ENCODE measurements at regions not wholly inside any gene's neighbourhood (a gene's known extent, or its start where the extent isn't known, plus 50 kb on each side); places are given as distances from the start of the nearest gene placed in this dataset.

GRCh38 chr3:30169487-30169886 is 436.9 kb upstream of the TGFBR2 start:
- no peak for DNase-seq

GRCh38 chr3:30170681-30171438 is 435.5 kb upstream of the TGFBR2 start:
- no peak for DNase-seq

DNA sequence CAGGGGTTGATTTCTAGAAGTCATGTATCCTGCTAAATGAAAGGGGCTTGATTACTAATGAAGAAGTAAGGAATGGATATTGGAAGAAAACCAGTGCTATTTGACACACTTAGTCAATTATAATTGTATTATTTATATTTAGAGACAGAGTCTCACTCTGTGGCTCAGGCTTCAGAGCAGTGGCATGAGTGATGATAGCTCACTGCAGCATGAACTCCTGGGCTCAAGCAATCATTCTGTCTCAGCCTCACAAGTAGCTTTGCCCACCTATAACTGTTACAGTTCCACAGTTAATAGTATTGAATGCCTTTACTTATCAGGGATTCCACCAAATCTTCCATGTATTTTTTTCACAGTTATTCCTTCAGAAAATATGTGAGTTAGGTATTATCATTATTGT is 432.0 kb upstream of the TGFBR2 start:
- no peak for DNase-seq

DNA sequence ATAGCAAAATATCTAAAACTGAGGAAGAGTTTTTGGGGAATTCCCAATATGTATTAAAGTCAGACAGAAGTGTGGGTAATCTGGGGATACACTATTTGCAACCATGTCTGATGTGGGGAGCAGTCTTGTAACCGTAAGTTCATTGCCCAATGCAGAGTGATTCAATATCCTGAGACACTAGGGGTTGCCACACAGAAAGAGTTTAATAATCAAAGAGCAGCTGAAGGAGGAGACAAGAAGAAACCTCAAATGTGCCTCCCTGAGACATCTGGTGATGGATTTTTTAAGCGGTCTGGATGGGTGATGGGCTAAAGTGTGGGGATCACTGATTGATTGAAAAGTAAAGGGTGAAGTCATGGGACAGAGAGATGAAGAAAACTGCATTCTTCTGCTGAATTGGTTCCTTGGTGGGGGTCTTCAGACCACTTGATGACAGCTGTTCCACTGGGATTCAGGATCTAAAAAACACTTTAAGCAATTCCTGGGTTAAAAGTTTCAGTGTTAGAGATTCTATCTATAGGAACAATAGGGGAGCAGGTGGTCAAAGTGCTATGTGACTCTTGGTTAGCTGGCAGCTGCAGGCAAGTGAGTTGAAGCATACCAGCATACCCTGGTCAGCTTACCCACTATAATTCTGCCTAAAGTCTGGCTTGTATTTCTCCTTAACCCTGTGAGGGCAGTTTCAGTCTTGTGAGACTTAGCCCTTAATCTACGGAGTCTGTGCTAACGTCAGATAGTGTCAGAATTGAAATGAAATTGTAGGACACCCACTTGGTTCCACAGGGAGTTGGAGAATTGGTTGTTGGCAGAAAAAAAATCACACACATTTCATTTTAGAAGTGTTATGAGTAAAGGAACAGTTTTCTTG is 425.9 kb upstream of the TGFBR2 start:
- DNase-seq: no peak

DNA sequence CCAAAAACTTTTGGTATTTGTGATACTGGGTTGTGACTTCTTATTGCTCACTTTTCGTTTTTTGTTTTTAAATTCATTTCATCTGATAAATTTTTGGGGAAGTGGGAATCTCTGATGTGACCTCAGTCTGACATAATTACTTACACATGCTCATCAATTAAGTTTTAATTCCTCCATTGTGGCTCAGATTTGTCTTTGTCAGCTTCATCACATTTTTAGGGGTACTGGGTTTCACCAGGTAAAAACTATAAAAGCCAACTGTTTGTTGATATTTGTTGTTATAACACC is 425.3 kb upstream of the TGFBR2 start:
- DNase-seq: no peak

- no peak for DNase-seq
Measured at GRCh38 chr3:30181581-30181980, 424.8 kb upstream of the TGFBR2 start.

DNA sequence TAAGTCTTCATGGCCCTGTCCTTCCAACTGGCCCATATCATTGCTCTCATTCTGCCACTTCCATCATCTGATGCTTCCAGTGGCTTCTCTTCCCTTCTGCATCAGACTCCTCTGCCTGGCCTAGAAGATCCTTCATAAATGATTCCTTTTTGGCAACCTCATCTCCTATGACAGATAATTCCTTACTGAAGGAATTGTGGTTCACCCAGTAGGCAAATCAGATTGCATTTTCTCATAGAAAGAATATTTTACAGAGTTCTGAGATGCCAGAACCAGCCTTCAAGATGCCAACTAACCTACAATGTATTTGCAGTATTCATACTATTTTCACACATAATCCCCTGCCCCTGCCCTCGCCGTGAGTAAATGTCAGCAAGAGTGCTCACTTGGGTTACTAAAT is 423.0 kb upstream of the TGFBR2 start:
- DNase-seq: no peak

DNA sequence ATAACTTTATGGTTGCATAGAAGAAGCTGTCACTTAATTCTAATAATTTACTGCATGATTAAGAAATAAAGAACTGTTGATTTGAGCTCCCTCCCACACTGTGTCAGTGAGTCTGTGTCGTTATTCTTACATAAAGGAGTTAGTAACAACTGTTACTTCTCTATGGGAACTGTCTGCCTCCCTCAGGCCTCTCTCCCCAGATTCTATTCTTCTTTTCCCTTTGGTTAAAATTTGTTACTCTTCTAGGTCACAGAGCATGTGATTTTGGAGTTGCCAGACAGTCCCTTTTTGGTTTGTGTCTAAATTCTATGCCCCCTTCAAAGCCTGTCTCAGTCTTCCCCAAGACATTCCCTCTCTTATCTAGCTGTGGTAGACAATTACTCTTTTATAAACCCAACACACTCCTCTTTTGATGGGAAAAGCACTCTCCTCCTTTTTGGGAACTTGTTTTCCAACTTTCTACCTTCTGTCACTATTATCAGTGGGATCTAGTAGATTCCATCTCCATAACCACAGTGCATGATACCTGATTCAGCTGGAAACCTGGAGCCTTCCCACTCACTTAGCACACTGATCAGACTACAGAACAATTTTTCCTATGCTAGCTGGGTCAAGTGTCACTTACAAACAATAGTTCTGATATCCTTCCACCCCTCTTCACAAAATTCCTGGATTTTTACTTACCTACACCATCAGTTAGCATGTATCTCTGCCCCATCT is 422.1 kb upstream of the TGFBR2 start:
- no peak for DNase-seq

- no peak for DNase-seq
Measured at GRCh38 chr3:30185872-30186271, 420.5 kb upstream of the TGFBR2 start.

DNA sequence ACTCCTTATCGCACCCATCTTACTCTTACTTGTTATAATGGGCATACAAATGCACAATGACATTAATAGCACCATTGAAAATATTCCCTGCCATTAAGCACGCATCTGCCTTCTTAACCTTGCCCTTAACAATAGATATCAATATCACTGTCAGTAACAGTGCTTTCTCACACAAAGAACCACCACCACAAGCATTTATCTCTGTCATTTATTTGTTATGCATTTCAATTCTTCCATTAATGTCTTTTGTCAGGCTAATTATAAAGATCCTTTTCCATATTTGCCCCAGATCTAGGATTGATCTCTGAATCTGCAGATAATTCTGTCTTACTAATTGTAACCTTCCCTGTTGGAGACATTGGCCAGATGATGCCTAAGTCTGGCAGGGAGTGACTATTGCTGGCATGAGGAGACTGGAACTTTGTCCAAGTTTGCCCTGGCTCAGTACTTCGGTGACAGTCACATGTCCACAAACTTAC is 419.6 kb upstream of the TGFBR2 start:
- DNase-seq: no peak

GRCh38 chr3:30187366-30187765 is 419.0 kb upstream of the TGFBR2 start:
- DNase-seq: no peak

DNA sequence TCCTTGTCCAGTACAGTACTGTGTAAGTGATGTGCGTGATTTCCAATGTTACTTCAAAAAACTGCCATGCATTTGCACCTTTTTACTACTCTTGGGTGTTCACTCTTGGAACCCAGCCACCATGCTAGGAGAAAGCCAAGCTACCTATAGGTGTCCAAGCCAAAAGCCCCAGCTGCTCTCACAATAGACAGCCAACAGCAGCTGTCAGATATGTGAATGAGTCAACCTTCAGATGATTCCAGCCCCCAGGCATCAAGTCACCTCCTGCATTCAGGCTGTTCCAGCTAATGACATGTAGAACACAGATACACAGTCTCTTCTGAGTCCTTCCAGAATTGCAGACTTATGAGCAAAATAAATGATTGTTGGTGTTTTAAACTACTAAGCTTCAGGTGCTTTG is 417.7 kb upstream of the TGFBR2 start:
- no peak for DNase-seq

DNA sequence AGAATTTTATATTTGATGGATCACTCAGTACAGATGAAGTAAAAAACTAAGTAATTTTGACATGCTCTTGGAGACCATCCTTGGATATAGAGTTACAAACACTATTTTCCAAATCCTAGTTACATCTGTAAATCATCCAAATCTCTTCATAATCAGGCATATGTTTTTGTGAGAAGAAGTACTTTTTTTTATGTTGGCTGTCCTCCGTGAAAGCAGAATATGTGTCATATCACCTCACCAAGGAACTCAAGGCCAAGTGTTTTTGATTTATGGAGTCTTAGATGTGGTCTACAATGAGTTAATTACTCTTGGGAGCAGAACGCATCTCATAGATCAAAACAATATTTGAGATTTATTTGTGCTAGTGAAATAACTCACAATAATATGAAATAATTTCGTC is 416.5 kb upstream of the TGFBR2 start:
- DNase-seq: no peak

DNA sequence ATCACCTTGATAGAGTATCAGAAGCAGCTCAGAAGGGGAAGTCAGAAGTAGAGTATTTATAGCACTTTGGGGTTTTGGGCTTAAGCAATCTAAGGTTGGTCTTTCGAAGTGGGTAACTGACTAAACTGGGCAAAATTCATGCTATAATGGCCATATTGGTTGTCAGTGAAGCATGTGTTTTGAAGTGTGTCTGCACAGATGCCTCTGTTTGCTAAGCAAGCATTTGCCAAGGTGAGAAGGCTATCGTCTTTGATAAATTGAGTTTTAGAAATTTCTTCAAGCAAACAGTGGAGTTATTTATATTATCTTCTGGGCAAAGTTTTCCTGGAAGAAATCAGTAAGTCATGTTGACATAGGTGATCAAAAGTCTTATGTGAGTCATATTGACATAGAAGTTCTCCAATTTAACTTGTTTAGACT is 412.8 kb upstream of the TGFBR2 start:
- DNase-seq: no peak

DNA sequence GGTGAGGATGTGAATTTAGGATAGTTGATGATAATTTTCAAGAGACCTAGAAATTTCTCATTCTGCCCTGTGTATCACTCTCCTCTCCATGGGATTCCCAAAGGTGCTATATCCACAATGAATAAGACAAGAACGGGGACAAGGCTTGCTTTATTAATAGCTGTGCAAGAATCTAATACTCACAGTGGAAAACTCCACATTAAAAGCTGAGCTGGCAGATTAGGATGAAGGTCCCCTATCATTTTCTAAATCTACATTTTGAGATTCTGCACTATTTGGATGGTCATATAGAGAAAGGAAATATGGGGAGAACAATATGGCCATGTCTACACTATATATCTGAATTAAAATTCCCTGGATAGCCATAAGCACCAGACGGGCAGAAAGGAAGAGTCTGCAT is 411.0 kb upstream of the TGFBR2 start:
- DNase-seq: no peak

- DNase-seq: no peak
Measured at GRCh38 chr3:30198162-30198561, 408.2 kb upstream of the TGFBR2 start.

GRCh38 chr3:30199096-30199759 is 407.2 kb upstream of the TGFBR2 start:
- DNase-seq: peak; percentile 31

- DNase-seq: no peak
Measured at GRCh38 chr3:30199855-30200254, 406.5 kb upstream of the TGFBR2 start.

- no peak for DNase-seq
Measured at GRCh38 chr3:30201715-30202114, 404.7 kb upstream of the TGFBR2 start.

DNA sequence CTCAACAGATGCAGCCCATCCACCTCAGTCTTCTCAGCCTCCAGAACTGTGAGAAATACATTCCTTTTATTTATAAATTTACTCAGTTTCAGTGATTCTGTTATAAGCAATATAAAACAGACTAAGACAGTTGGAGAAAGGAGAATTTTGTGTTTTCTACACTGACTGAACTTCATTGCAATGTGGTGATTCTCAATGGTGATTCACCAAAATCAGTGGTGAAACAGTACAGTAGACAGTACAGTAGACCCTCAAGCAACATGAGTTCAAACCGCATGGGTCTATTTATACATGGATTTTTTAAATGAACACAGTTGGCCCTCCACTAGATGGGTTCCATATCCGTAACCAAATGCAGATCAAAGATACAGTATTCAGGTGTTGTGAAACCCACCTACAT is 403.1 kb upstream of the TGFBR2 start:
- DNase-seq: no peak

DNA sequence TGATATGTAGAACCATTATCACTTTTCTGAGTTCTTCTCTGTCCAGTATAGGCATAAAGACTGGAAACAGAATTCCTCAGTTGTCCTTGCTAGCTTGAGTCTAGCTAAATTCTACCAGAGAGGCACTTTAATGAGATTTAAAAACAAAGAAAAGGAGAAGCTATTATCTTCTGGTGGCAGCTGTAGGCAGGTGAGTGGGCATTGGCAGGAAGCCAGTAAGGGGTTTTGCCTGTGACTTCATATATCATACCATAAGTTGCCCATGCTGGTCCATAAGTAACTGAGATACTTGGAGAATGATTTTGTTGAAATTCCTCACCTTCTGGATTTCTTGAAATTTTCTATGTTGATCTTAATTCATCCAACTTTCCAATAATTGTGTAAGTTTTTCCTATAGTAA is 402.3 kb upstream of the TGFBR2 start:
- no peak for DNase-seq

GRCh38 chr3:30206051-30206450 is 400.4 kb upstream of the TGFBR2 start:
- DNase-seq: no peak

DNA sequence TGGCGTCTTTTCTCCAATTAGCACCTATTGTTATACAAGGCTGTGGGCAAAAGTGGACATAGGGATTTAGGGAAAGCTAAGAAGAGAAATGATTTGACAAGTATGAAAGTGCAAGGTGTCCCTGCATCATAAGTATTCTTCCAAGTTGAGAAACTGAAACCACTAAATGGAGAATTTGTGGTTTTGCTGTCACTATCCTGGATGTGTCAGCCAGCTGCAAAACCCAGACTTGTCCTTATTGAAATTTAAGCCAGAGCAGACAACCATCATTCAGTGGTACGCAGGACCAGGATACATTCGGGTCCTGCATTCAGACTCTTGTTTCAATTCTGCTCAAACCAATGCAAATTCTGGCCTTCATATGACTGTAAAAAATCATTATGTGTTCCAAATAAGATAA is 384.8 kb upstream of the TGFBR2 start:
- DNase-seq: no peak

All from right kidney (tissue), 1 donor.